ENCODE measurements at regions not wholly inside any gene's neighbourhood (a gene's known extent, or its start where the extent isn't known, plus 50 kb on each side); places are given as distances from the start of the nearest gene placed in this dataset.

DNA sequence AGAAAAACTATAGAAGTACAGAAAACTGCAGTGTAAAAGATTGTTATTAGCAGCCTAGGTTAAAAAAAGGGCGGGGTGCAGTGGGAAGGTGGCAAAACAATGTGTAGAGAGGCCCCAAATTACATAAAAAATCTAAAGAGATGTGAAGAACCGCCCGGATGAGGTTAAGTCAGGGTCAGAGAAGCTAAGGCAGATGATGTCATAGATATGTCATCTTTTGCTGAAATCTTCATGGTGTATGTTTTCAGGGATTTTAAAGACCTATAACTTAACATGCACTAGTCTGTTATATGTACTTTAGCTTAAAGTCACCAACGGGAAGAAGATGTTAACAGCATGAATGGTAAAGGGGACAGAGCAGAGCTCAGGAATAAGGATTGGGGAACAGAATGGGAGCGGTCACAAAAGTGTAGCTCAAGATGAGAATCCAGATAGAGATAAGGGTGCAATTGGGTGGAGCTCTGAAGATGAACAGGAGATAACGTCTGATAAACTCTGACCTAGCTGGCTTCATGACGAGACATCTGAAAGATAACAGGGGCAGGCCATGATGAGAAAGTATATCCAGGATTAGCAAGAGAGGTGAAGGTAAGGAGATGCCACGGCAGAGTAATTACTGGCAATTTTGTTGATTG lies 83.4 kb downstream of the TFAP2A start:
- TF ChIP-seq, protein P1, sequence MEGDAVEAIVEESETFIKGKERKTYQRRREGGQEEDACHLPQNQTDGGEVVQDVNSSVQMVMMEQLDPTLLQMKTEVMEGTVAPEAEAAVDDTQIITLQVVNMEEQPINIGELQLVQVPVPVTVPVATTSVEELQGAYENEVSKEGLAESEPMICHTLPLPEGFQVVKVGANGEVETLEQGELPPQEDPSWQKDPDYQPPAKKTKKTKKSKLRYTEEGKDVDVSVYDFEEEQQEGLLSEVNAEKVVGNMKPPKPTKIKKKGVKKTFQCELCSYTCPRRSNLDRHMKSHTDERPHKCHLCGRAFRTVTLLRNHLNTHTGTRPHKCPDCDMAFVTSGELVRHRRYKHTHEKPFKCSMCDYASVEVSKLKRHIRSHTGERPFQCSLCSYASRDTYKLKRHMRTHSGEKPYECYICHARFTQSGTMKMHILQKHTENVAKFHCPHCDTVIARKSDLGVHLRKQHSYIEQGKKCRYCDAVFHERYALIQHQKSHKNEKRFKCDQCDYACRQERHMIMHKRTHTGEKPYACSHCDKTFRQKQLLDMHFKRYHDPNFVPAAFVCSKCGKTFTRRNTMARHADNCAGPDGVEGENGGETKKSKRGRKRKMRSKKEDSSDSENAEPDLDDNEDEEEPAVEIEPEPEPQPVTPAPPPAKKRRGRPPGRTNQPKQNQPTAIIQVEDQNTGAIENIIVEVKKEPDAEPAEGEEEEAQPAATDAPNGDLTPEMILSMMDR (IDR thresholded peaks at IDR 0.05 in 8 of 11, conservative IDR thresholded peaks at IDR 0.05 in 3 of 11): no peak
- TF ChIP-seq POLR2A (IDR thresholded peaks at IDR 0.05): no peak

All from spleen (tissue), 7 donors.